Fibroblast of lung (primary cell): ENCODE measurements at regions not wholly inside any gene's neighbourhood (a gene's known extent, or its start where the extent isn't known, plus 50 kb on each side); places are given as distances from the start of the nearest gene placed in this dataset.

ENCODE experiments used
- DNase-seq, 2 donors: peaks; one replicate each; pipeline versions ENCODE4 v3.0.0 to v3.0.0-alpha.2; 2010; ENCODE audit warnings: low read depth in 2 of 2
- H2AFZ ChIP-seq: 2 replicates; pipeline ENCODE4 v1.5.1; 2012; ENCODE audit warnings: low read length, control low read depth, inconsistent platforms
- H3K27ac ChIP-seq: 2 replicates; pipeline ENCODE4 v1.5.1; 2011; ENCODE audit warnings: low read length, control low read depth; ENCODE audit not compliant: insufficient read depth
- H3K27me3 ChIP-seq: 2 replicates; pipeline ENCODE4 v1.5.1; 2011; ENCODE audit warnings: mild to moderate bottlenecking, low read length; ENCODE audit not compliant: control insufficient read depth, insufficient read depth
- H3K36me3 ChIP-seq: 2 replicates; pipeline ENCODE4 v1.5.1; 2011; ENCODE audit warnings: low read length; ENCODE audit not compliant: control insufficient read depth, insufficient read depth
- H3K4me1 ChIP-seq: 2 replicates; pipeline ENCODE4 v1.5.1; 2011; ENCODE audit warnings: low read length; ENCODE audit not compliant: control insufficient read depth, insufficient read depth; ENCODE audit errors: extremely low read depth
- H3K4me2 ChIP-seq: 2 replicates; pipeline ENCODE4 v1.5.1; 2011; ENCODE audit warnings: low read length, control low read depth; ENCODE audit not compliant: insufficient read depth; ENCODE audit errors: extremely low read depth
- H3K4me3 ChIP-seq, 4 experiments: fragments of 200-600 bp in 1 of 4; sonication (generic) in 1 of 4; replicated peaks in 1 of 4; 2 replicates each; pipeline ENCODE4 v1.5.1; 2011 to 2016; ENCODE audit warnings: low read length in 4 of 4, low read depth in 3 of 4, mild to moderate bottlenecking in 3 of 4, control low read depth in 2 of 4, inconsistent platforms in 1 of 4, mixed read lengths in 1 of 4; ENCODE audit not compliant: insufficient read depth in 1 of 4; ENCODE audit errors: control extremely low read depth in 1 of 4
- H3K79me2 ChIP-seq: 2 replicates; pipeline ENCODE4 v1.5.1; 2012; ENCODE audit warnings: mild to moderate bottlenecking, low read length, inconsistent platforms; ENCODE audit not compliant: control insufficient read depth, insufficient read depth
- H3K9ac ChIP-seq: 2 replicates; pipeline ENCODE4 v1.5.1; 2011; ENCODE audit warnings: mild to moderate bottlenecking, low read length, control low read depth; ENCODE audit not compliant: insufficient read depth
- H3K9me3 ChIP-seq: 2 replicates; pipeline ENCODE4 v1.5.1; 2012; ENCODE audit warnings: low read depth, low read length; ENCODE audit not compliant: control insufficient read depth, insufficient read depth
- H4K20me1 ChIP-seq: 2 replicates; pipeline ENCODE4 v1.5.1; 2011; ENCODE audit warnings: low read length; ENCODE audit not compliant: control insufficient read depth, insufficient read depth; ENCODE audit errors: extremely low read depth
- EZH2 ChIP-seq: IDR thresholded peaks from 2 replicates; pipeline ENCODE4 v1.5.1; 2012; ENCODE audit warnings: low read length, control low read depth, mild to moderate bottlenecking; ENCODE audit errors: missing control alignments
- TF ChIP-seq, protein P1 (sequence below), 2 donors: IDR thresholded peaks in 1 of 2; conservative IDR thresholded peaks in 1 of 2; 1 replicate in 1 of 2; 2 replicates in 1 of 2; pipeline ENCODE4 v1.5.1; 2011 to 2012; ENCODE audit warnings: low read length in 2 of 2, control low read depth in 1 of 2, inconsistent platforms in 1 of 2, low read depth in 1 of 2, mild to moderate bottlenecking in 1 of 2

DNA sequence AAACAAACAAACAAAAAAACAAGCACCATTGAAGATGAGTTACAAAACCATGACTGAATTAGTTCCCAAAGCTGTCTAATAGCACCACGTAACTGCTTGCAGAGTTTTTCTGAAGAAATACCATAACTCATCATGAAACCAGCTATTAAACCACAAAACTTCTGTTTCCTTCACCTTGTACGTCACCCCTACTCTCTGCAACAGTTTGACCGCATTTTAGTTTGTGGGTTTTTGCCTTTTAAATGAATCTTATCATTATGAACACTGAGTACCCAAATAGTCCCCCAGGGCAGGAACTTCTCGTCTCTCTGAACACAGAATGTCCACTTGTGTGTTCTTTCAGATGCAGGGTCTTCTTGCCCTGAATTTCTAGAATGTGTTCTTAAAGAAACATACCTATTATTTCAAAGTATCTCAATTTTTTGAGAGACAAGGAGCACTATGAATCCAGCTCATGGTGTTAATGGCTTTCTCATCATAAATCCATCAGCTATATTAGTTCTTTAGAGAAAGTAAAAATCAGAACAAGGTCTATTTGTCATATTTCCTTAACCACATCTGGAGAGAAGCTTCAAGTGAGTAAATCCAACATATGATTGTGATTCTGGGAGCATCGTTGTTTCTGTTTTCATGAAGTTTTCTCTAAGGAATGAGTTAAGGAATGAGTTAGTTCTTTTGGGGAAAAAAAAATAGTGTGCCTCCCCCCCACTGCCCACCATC is 210.6 kb downstream of the AUH start:
- Histone ChIP-seq H3K36me3 (no peaks in the 10 kb centered on the region), H4K20me1 (no peaks in the 10 kb centered on the region), H3K27me3 (no peaks in the 10 kb centered on the region), H3K9ac (no peak overlapping the region), H3K4me3 (no peak overlapping the region), H2AFZ (no peak overlapping the region), H3K79me2 (no peaks in the 10 kb centered on the region), H3K4me2 (no peak overlapping the region), H3K27ac (no peak overlapping the region), H3K9me3 (no peaks in the 10 kb centered on the region), H3K4me1 (no peaks in the 10 kb centered on the region)
- TF ChIP-seq, protein P1, sequence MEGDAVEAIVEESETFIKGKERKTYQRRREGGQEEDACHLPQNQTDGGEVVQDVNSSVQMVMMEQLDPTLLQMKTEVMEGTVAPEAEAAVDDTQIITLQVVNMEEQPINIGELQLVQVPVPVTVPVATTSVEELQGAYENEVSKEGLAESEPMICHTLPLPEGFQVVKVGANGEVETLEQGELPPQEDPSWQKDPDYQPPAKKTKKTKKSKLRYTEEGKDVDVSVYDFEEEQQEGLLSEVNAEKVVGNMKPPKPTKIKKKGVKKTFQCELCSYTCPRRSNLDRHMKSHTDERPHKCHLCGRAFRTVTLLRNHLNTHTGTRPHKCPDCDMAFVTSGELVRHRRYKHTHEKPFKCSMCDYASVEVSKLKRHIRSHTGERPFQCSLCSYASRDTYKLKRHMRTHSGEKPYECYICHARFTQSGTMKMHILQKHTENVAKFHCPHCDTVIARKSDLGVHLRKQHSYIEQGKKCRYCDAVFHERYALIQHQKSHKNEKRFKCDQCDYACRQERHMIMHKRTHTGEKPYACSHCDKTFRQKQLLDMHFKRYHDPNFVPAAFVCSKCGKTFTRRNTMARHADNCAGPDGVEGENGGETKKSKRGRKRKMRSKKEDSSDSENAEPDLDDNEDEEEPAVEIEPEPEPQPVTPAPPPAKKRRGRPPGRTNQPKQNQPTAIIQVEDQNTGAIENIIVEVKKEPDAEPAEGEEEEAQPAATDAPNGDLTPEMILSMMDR (conservative IDR thresholded peaks at IDR 0.05 in 1 of 2, IDR thresholded peaks at IDR 0.05 in 1 of 2; ENCODE audit: low read depth in 1 of 2, low read length in 2 of 2), result no peak
- peak; percentile 95 to 97 for DNase-seq

DNA sequence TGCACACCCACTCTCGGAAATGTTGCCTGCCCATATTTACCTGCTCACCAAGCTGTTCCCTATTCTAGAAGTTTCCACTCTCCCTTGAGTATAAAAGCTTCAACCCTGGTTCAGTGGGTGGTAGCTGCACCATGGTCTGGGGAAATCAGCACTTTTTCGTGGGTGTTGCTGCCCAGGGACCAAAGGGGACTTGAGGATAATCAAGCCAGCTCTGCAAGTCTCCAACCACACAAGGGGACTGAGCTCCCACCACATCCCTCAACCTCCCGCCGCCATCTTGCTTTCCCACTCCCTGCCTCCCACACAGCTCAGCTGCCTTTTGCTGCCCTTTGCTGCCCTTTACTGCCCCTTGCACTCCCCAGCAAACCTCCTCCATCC is 210.0 kb downstream of the AUH start:
- H3K9ac ChIP-seq, result no peak overlapping the region
- H3K27me3 ChIP-seq, result no peaks in the 10 kb centered on the region
- DNase-seq, result no peak
- no peaks in the 10 kb centered on the region for H3K79me2 ChIP-seq
- H3K27ac ChIP-seq, result no peak overlapping the region
- no peaks in the 10 kb centered on the region for H4K20me1 ChIP-seq
- no peak overlapping the region for H2AFZ ChIP-seq
- no peaks in the 10 kb centered on the region for H3K36me3 ChIP-seq
- no peaks in the 10 kb centered on the region for H3K9me3 ChIP-seq
- H3K4me2 ChIP-seq, result no peak overlapping the region
- no peak overlapping the region for H3K4me3 ChIP-seq
- H3K4me1 ChIP-seq, result no peaks in the 10 kb centered on the region
- TF ChIP-seq EZH2, result no peak
- TF ChIP-seq, protein P1 (conservative IDR thresholded peaks at IDR 0.05 in 1 of 2, IDR thresholded peaks at IDR 0.05 in 1 of 2; ENCODE audit: low read depth in 1 of 2, low read length in 2 of 2), result no peak

DNA sequence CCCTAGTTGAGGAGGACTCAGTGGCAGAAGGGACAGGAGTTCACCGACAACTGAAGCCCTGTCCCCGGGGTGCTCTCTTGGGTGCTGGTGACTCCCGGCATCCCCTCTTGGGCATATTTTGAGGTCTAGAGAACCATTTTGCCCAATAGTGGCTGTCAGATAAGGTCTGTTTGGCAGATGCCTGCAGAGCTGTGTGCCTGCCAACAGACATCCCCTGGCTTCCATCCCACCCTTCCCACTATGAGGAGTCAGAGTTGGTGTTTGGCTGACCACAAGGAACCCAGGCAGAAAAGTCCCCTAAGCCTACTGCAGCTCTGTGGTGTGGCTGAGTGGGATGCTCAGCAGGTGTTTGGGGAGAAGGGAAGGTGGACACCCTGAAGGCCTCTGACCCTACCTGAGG is 207.0 kb downstream of the AUH start:
- H3K4me2 ChIP-seq, result no peak overlapping the region
- DNase-seq, result no peak
- H3K79me2 ChIP-seq, result no peaks in the 10 kb centered on the region
- no peaks in the 10 kb centered on the region for H4K20me1 ChIP-seq
- H3K4me3 ChIP-seq, result no peak overlapping the region
- no peaks in the 10 kb centered on the region for H3K9me3 ChIP-seq
- no peaks in the 10 kb centered on the region for H3K4me1 ChIP-seq
- no peak overlapping the region for H3K9ac ChIP-seq
- no peak overlapping the region for H3K27ac ChIP-seq
- H3K36me3 ChIP-seq, result no peaks in the 10 kb centered on the region
- TF ChIP-seq, protein P1 (conservative IDR thresholded peaks at IDR 0.05 in 1 of 2, IDR thresholded peaks at IDR 0.05 in 1 of 2; ENCODE audit: low read depth in 1 of 2, low read length in 2 of 2), result no peak
- no peak for TF ChIP-seq EZH2
- H3K27me3 ChIP-seq, result no peaks in the 10 kb centered on the region
- no peak overlapping the region for H2AFZ ChIP-seq
